Upper lobe of right lung (tissue), 1 donor: ENCODE measurements at regions not wholly inside any gene's neighbourhood (a gene's known extent, or its start where the extent isn't known, plus 50 kb on each side); places are given as distances from the start of the nearest gene placed in this dataset.

Experiments used
- ATAC-seq: fragments of 200-7000 bp; cut with Tn5 transposase; one replicate; pipeline ENCODE4 v1.9.1; 2020; ENCODE audit warnings: mild to moderate bottlenecking, moderate library complexity
- DNase-seq: peaks from one replicate; pipeline ENCODE4 v3.0.0-alpha.2; 2020
- H3K27ac ChIP-seq: fragments of 200-600 bp; one replicate; pipeline ENCODE4 v1.8.0; 2022
- H3K27me3 ChIP-seq: fragments of 200-600 bp; one replicate; pipeline ENCODE4 v1.8.0; 2022; ENCODE audit warnings: mild to moderate bottlenecking
- H3K36me3 ChIP-seq: fragments of 200-600 bp; one replicate; pipeline ENCODE4 v1.8.0; 2022
- H3K4me1 ChIP-seq: fragments of 200-600 bp; one replicate; pipeline ENCODE4 v1.8.0; 2022
- H3K4me3 ChIP-seq: fragments of 200-600 bp; one replicate; pipeline ENCODE4 v1.8.0; 2022; ENCODE audit warnings: mild to moderate bottlenecking
- H3K9me3 ChIP-seq: fragments of 200-600 bp; one replicate; pipeline ENCODE4 v1.8.0; 2022
- CTCF ChIP-seq: fragments of 200-600 bp; IDR thresholded peaks from one replicate; pipeline ENCODE4 v1.8.0; 2022; ENCODE audit warnings: antibody characterized with exemption
- intact Hi-C: fragments of 100-400 bp; cut with DNase I; formaldehyde crosslinking; loops from one replicate; pipeline ENCODE4 v1.11.0; 2022
- donor health status: DM: no; HTN: yes; CAD: no; lungs with severe emphysema.

- TF ChIP-seq CTCF = no peak
- no peak overlapping the region for H3K27ac ChIP-seq
- H3K36me3 ChIP-seq = no peaks in the 10 kb centered on the region
- H3K27me3 ChIP-seq = no peaks in the 10 kb centered on the region
- no peaks in the 10 kb centered on the region for H3K9me3 ChIP-seq
- DNase-seq = no peak
- intact Hi-C loops = no loop called here
- H3K4me1 ChIP-seq = no peaks in the 10 kb centered on the region
- no peak overlapping the region for H3K4me3 ChIP-seq
- ATAC-seq = no peak
Observed at GRCh38 chr2:30037016-30037415, 109.8 kb upstream of the YPEL5 start.

- intact Hi-C loops = no loop called here
- DNase-seq (no peak), ATAC-seq (no peak)
- TF ChIP-seq CTCF = no peak
- no peaks in the 10 kb centered on the region for H3K27me3 ChIP-seq
- H3K4me1 ChIP-seq = no peaks in the 10 kb centered on the region
- H3K27ac ChIP-seq = no peak overlapping the region
- no peaks in the 10 kb centered on the region for H3K9me3 ChIP-seq
- no peaks in the 10 kb centered on the region for H3K36me3 ChIP-seq
- H3K4me3 ChIP-seq = no peak overlapping the region
Observed at GRCh38 chr2:30038419-30038818, 108.4 kb upstream of the YPEL5 start.

- H3K27ac ChIP-seq = no peak overlapping the region
- TF ChIP-seq CTCF = no peak
- intact Hi-C loops = no loop called here
- DNase-seq (no peak), ATAC-seq (no peak)
- H3K4me1 ChIP-seq = no peaks in the 10 kb centered on the region
- no peaks in the 10 kb centered on the region for H3K27me3 ChIP-seq
- H3K4me3 ChIP-seq = no peak overlapping the region
- H3K9me3 ChIP-seq = no peaks in the 10 kb centered on the region
- no peaks in the 10 kb centered on the region for H3K36me3 ChIP-seq
Observed at GRCh38 chr2:30039101-30039500, 107.7 kb upstream of the YPEL5 start.

- Histone ChIP-seq H3K27ac (no peak overlapping the region), H3K4me3 (no peak overlapping the region), H3K27me3 (no peaks in the 10 kb centered on the region), H3K9me3 (no peaks in the 10 kb centered on the region), H3K36me3 (no peaks in the 10 kb centered on the region), H3K4me1 (no peaks in the 10 kb centered on the region)
- ATAC-seq = no peak
- intact Hi-C loops = no loop called here
- DNase-seq = no peak
- TF ChIP-seq CTCF = no peak
Observed at GRCh38 chr2:30040147-30040546, 106.7 kb upstream of the YPEL5 start.

GRCh38 chr2:30041884-30042283 is 104.9 kb upstream of the YPEL5 start:
- intact Hi-C loops = no loop called here
- no peaks in the 10 kb centered on the region for H3K9me3 ChIP-seq
- ATAC-seq (no peak), DNase-seq (no peak)
- no peaks in the 10 kb centered on the region for H3K36me3 ChIP-seq
- no peak for TF ChIP-seq CTCF
- no peaks in the 10 kb centered on the region for H3K27me3 ChIP-seq
- no peak overlapping the region for H3K4me3 ChIP-seq
- H3K27ac ChIP-seq = no peak overlapping the region
- no peaks in the 10 kb centered on the region for H3K4me1 ChIP-seq

- Histone ChIP-seq H3K27ac (no peak overlapping the region), H3K4me1 (no peaks in the 10 kb centered on the region), H3K36me3 (no peaks in the 10 kb centered on the region), H3K27me3 (peaks cover 5% of the 10 kb centered on the region), H3K9me3 (no peaks in the 10 kb centered on the region), H3K4me3 (no peak overlapping the region)
- ATAC-seq (no peak), DNase-seq (no peak)
- intact Hi-C loops = no loop called here
- TF ChIP-seq CTCF = no peak
Observed at GRCh38 chr2:30046396-30046795, 100.4 kb upstream of the YPEL5 start.
